K562 (cell line): ENCODE measurements at regions not wholly inside any gene's neighbourhood (a gene's known extent, or its start where the extent isn't known, plus 50 kb on each side); places are given as distances from the start of the nearest gene placed in this dataset.

Experiments used
- BDP1 ChIP-seq: IDR thresholded peaks from 3 replicates; pipeline ENCODE4 v1.6.1; 2011; ENCODE audit not compliant: insufficient read length, insufficient read depth
- CEBPB ChIP-seq: fragments of 450-650 bp; IDR thresholded peaks from 2 replicates; pipeline ENCODE4 v1.6.1; 2016; ENCODE audit warnings: missing genetic modification characterization, missing compliant biosample characterization
- CTCF ChIP-seq, 3 experiments: IDR thresholded peaks in 2 of 3; conservative IDR thresholded peaks in 1 of 3; 2 replicates each; pipeline ENCODE4 v1.5.1; 2011 to 2012; ENCODE audit warnings: low read length in 3 of 3, mild to moderate bottlenecking in 3 of 3, control low read depth in 2 of 3, improper control_type of control experiment in 1 of 3, inconsistent platforms in 1 of 3, low read depth in 1 of 3, mixed read lengths in 1 of 3, moderate library complexity in 1 of 3; ENCODE audit not compliant: insufficient read depth in 2 of 3
- MAFK ChIP-seq: IDR thresholded peaks from 2 replicates; pipeline ENCODE4 v1.6.1; 2011; ENCODE audit warnings: low read length, improper control_type of control experiment
- POLR2AphosphoS5 ChIP-seq: IDR thresholded peaks from 2 replicates; pipeline ENCODE4 v1.6.1; 2011; ENCODE audit warnings: mild to moderate bottlenecking, low read depth, low read length, moderate library complexity; ENCODE audit not compliant: control insufficient read depth, insufficient read depth
- TEAD4 ChIP-seq, 2 experiments: sonication (generic) in 1 of 2; formaldehyde crosslinking in 1 of 2; IDR thresholded peaks; 2 replicates each; pipeline versions ENCODE4 v1.6.1 to v1.8.0; 2012 to 2022; ENCODE audit warnings: borderline replicate concordance in 1 of 2, inconsistent platforms in 1 of 2, low read length in 1 of 2, mild to moderate bottlenecking in 1 of 2, missing genetic modification reagents in 1 of 2
- ZC3H4 ChIP-seq: sonication (generic); formaldehyde crosslinking; IDR thresholded peaks from 2 replicates; pipeline ENCODE4 v1.9.0; 2021; ENCODE audit warnings: missing genetic modification reagents, borderline replicate concordance

- no peak for TF ChIP-seq ZC3H4 (CRISPR knock-in tag)
- TF ChIP-seq CTCF (IDR thresholded peaks at IDR 0.05 in 2 of 3, conservative IDR thresholded peaks at IDR 0.05 in 1 of 3; ENCODE audit: insufficient read depth in 2 of 3, low read depth in 1 of 3, low read length in 3 of 3), result no peak
- TF ChIP-seq POLR2AphosphoS5, result no peak
- no peak for TF ChIP-seq MAFK
- no peak for TF ChIP-seq CEBPB (tag)
- no peak for TF ChIP-seq BDP1
- no peak for TF ChIP-seq TEAD4 (IDR thresholded peaks at IDR 0.05; ENCODE audit: low read length)
- TF ChIP-seq TEAD4 (CRISPR knock-in tag; IDR thresholded peaks at IDR 0.05; ENCODE audit: borderline replicate concordance), result no peak
Measured at GRCh38 chr9:102185371-102185770, 446.9 kb upstream of the GRIN3A start.
